GM10248 (cell line): ENCODE measurements at regions not wholly inside any gene's neighbourhood (a gene's known extent, or its start where the extent isn't known, plus 50 kb on each side); places are given as distances from the start of the nearest gene placed in this dataset.

Experiments used
- CTCF ChIA-PET: fragments of 300-600 bp; sonication (Branson Sonifier 250); formaldehyde crosslinking; extraction: SDS; loops from one replicate; lab custom pipeline; 2021; ENCODE audit warnings: antibody characterized with exemption; lab: Yijun Ruan, JAX
- POLR2A ChIA-PET: fragments of 350-650 bp; sonication (Branson Sonifier 250); formaldehyde crosslinking; extraction: SDS; loops from one replicate; lab custom pipeline; 2020; ENCODE audit warnings: antibody characterized with exemption; lab: Yijun Ruan, JAX
- DNase-seq: peaks from one replicate; pipeline ENCODE4 v3.0.0; 2012; ENCODE audit errors: extremely low spot score
- CTCF ChIP-seq: IDR thresholded peaks from 2 replicates; pipeline ENCODE4 v1.5.1; 2012; ENCODE audit warnings: mild to moderate bottlenecking, low read depth; ENCODE audit errors: extremely low read depth, missing control alignments, control extremely low read depth

GRCh38 chr20:10962937-10963336 is 289.1 kb upstream of the JAG1 start:
- no peak for DNase-seq
- no peak for TF ChIP-seq CTCF
- ChIA-PET CTCF (no interaction called here), POLR2A (no interaction called here)

GRCh38 chr20:10963717-10964266 is 290.0 kb upstream of the JAG1 start:
- TF ChIP-seq CTCF = no peak
- ChIA-PET POLR2A (no interaction called here), CTCF (no interaction called here)
- DNase-seq = no peak

- DNase-seq = no peak
- no peak for TF ChIP-seq CTCF
- ChIA-PET CTCF (interaction anchor here (1.5 kb wide), 1 partner anchor 10 kb away, joined by 3 read pairs; no protein-coding TSS in a partner anchor), POLR2A (no interaction called here)
Measured at GRCh38 chr20:10965936-10966470, 292.2 kb upstream of the JAG1 start.

- POLR2A ChIA-PET = no interaction called here
- TF ChIP-seq CTCF = no peak
- DNase-seq = no peak
- CTCF ChIA-PET = no interaction called here
Measured at GRCh38 chr20:10970109-10970508, 296.3 kb upstream of the JAG1 start.

GRCh38 chr20:10971096-10971495 is 297.3 kb upstream of the JAG1 start:
- TF ChIP-seq CTCF = no peak
- DNase-seq = no peak
- ChIA-PET CTCF (interaction anchor here (0.9 to 1.6 kb wide), 2 partner anchors 12 to 18 kb away, joined by 3 to 4 read pairs; no protein-coding TSS in a partner anchor), POLR2A (no interaction called here)

GRCh38 chr20:10972219-10972860 is 298.5 kb upstream of the JAG1 start:
- ChIA-PET POLR2A (no interaction called here), CTCF (interaction anchor here (1.6 kb wide), 1 partner anchor 10 kb away, joined by 3 read pairs; no protein-coding TSS in a partner anchor)
- no peak for TF ChIP-seq CTCF
- no peak for DNase-seq
